ENCODE measurements at regions not wholly inside any gene's neighbourhood (a gene's known extent, or its start where the extent isn't known, plus 50 kb on each side); places are given as distances from the start of the nearest gene placed in this dataset.

GRCh38 chr6:85385636-85386315 is 64.1 kb upstream of the NT5E start:
- H3K27me3 ChIP-seq (ENCODE audit: control insufficient read depth, insufficient read depth, low read length, poor library complexity, severe bottlenecking): no peaks in the 10 kb centered on the region
- no peak overlapping the region for H3K27ac Mint-ChIP-seq
- no peaks in the 10 kb centered on the region for H3K36me3 ChIP-seq (ENCODE audit: control insufficient read depth, insufficient read depth, low read length)
- no peak overlapping the region for H3K4me3 ChIP-seq (ENCODE audit: low read length)
- H3K4me1 ChIP-seq (ENCODE audit: control insufficient read depth, insufficient read depth, low read length): no peaks in the 10 kb centered on the region
- no peaks in the 10 kb centered on the region for H3K4me1 Mint-ChIP-seq
- no peaks in the 10 kb centered on the region for H3K9me3 ChIP-seq (ENCODE audit: control insufficient read depth, low read length)
- 86 to 89% methylated on average over 1 to 5 of the region's 5 CpGs for WGBS, 2 experiments (ENCODE audit: insufficient coverage in 1 of 2, insufficient read length in 1 of 2)
- peaks cover under 1% of the 10 kb centered on the region for H3K9me3 Mint-ChIP-seq
- no peaks in the 10 kb centered on the region for H3K36me3 Mint-ChIP-seq (ENCODE audit: low read depth)
- H3K27ac ChIP-seq (ENCODE audit: low read depth, low read length): no peak overlapping the region
- no peak for DNase-seq
- H3K4me3 Mint-ChIP-seq: no peak overlapping the region
- no peak for TF ChIP-seq CTCF (conservative IDR thresholded peaks at IDR 0.05)
- no peaks in the 10 kb centered on the region for H3K27me3 Mint-ChIP-seq (ENCODE audit: insufficient read depth)
- no peak overlapping the region for H3K9ac ChIP-seq (ENCODE audit: extremely low read depth, low read length, poor library complexity, severe bottlenecking)

- WGBS, 2 experiments (ENCODE audit: insufficient coverage in 1 of 2, insufficient read length in 1 of 2): 56 to 85% methylated on average over 2 to 6 of the region's 6 CpGs
- peak; percentile 27 for TF ChIP-seq CTCF (conservative IDR thresholded peaks at IDR 0.05)
- no peak overlapping the region for H3K4me3 Mint-ChIP-seq
- DNase-seq: no peak
- no peaks in the 10 kb centered on the region for H3K27me3 ChIP-seq (ENCODE audit: control insufficient read depth, insufficient read depth, low read length, poor library complexity, severe bottlenecking)
- no peaks in the 10 kb centered on the region for H3K36me3 Mint-ChIP-seq (ENCODE audit: low read depth)
- H3K9me3 Mint-ChIP-seq: peaks cover 18% of the 10 kb centered on the region
- no peaks in the 10 kb centered on the region for H3K9me3 ChIP-seq (ENCODE audit: control insufficient read depth, low read length)
- no peak overlapping the region for H3K27ac Mint-ChIP-seq
- no peaks in the 10 kb centered on the region for H3K4me1 Mint-ChIP-seq
- H3K4me1 ChIP-seq (ENCODE audit: control insufficient read depth, insufficient read depth, low read length): no peaks in the 10 kb centered on the region
- H3K36me3 ChIP-seq (ENCODE audit: control insufficient read depth, insufficient read depth, low read length): no peaks in the 10 kb centered on the region
- H3K9ac ChIP-seq (ENCODE audit: extremely low read depth, low read length, poor library complexity, severe bottlenecking): no peak overlapping the region
- H3K4me3 ChIP-seq (ENCODE audit: low read length): no peak overlapping the region
- H3K27me3 Mint-ChIP-seq (ENCODE audit: insufficient read depth): no peaks in the 10 kb centered on the region
- no peak overlapping the region for H3K27ac ChIP-seq (ENCODE audit: low read depth, low read length)
These were observed 66.8 kb upstream of the NT5E start for GRCh38 chr6:85383042-85383441.

- Histone ChIP-seq H3K27me3 (ENCODE audit: control insufficient read depth, insufficient read depth, low read length, poor library complexity, severe bottlenecking) (no peaks in the 10 kb centered on the region), H3K9me3 (ENCODE audit: control insufficient read depth, low read length) (no peaks in the 10 kb centered on the region), H3K4me3 (ENCODE audit: low read length) (no peak overlapping the region), H3K4me1 (ENCODE audit: control insufficient read depth, insufficient read depth, low read length) (no peaks in the 10 kb centered on the region), H3K36me3 (ENCODE audit: control insufficient read depth, insufficient read depth, low read length) (no peaks in the 10 kb centered on the region), H3K9ac (ENCODE audit: extremely low read depth, low read length, poor library complexity, severe bottlenecking) (no peak overlapping the region), H3K27ac (ENCODE audit: low read depth, low read length) (no peak overlapping the region)
- peaks cover 21% of the 10 kb centered on the region for H3K9me3 Mint-ChIP-seq
- no peak for DNase-seq
- no peak overlapping the region for H3K4me3 Mint-ChIP-seq
- 95 to 97% methylated on average over 4 to 5 of the region's 5 CpGs for WGBS, 2 experiments (ENCODE audit: insufficient coverage in 1 of 2, insufficient read length in 1 of 2)
- no peaks in the 10 kb centered on the region for H3K27me3 Mint-ChIP-seq (ENCODE audit: insufficient read depth)
- TF ChIP-seq CTCF (conservative IDR thresholded peaks at IDR 0.05): no peak
- H3K4me1 Mint-ChIP-seq: no peaks in the 10 kb centered on the region
- no peak overlapping the region for H3K27ac Mint-ChIP-seq
- H3K36me3 Mint-ChIP-seq (ENCODE audit: low read depth): no peaks in the 10 kb centered on the region
These were observed 67.3 kb upstream of the NT5E start for GRCh38 chr6:85382541-85382940.
